GM19372 (cell line): ENCODE measurements at regions not wholly inside any gene's neighbourhood (a gene's known extent, or its start where the extent isn't known, plus 50 kb on each side); places are given as distances from the start of the nearest gene placed in this dataset.
"Not testable (repeated sequence)": the region's sequence is repeated elsewhere in the genome, so short reads cannot be mapped to it uniquely, and the experiment has no call there.

Experiments used
- ATAC-seq: cut with Tn5 transposase; IDR thresholded peaks from one replicate; pipeline ENCODE4 v1.9.1; 2021; ENCODE audit warnings: mild to moderate bottlenecking, low read depth, moderate library complexity; ENCODE audit not compliant: unreplicated experiment

DNA sequence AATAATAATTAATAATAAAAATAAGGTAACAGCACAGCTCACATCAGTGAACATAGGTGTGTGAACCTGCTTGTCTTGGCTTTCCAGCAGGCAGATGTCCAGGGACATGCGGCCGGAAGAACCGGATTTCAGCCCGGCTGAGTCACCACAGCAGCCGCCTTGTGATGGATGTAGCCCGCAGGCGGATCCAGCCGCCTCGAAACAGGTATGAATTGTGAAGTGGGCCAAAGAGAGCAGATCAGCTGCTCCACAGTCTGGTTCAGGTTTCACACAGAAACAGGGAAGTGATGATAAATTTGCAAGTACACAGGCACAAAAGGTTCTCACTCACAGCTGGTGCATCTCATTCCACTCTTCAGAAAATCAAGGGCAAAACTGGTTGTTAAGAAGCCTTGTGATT lies 55.1 kb downstream of the ID4 start:
- no peak for ATAC-seq

DNA sequence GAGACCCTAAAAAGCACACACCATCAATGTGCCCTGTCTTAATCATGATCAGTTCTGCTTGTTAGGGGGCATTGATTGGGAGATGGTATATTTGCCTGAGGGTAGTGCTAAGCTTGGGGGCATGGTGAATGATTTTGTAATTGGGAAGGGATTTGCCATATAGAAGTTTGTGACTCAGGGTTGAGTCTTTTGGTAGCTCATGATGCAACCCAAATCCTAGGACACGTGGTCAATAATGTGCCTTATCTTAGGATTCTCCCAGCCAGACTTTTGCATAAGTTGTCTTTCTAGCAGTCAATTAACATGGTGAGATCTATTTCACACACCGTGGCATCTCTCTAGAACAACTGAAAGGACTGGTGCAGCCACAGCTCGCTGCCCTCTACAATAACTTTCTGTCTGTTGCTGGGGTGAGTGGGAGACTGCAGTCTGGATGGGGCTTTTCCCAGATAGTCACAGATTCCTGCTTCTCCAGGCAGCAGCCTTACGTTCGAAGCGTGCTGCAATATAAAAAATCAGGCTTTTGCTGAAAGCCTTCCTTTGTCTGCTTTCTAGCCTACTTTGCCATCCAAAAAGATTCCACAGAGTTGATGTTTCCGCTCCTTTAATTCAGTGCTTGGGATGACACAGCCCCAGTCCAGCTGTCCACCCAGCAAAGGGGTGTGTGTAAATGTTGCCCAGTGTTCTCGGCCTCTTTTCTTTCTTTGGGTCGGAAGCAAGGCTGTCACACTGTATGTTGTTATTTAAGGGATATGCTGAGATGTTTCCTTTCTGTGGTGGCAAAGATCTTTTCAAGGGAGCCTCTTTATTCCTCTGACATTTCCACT lies 58.9 kb downstream of the ID4 start:
- no peak for ATAC-seq

DNA sequence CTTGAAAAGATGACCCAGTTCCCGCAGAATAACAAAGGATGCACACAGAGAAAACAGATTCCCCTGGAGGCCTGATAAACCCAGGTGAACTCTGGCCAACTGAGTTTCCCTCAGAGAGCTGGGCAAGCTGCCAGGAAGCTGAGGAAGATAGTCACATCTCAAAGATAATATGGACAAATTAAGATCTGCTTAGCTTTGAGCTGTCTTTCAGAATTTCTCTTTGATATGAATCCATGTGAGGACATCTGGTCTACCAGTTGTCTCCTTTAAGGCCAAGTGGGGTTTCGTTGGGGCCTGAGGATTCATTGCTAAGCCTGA lies 59.5 kb downstream of the ID4 start:
- no peak for ATAC-seq

DNA sequence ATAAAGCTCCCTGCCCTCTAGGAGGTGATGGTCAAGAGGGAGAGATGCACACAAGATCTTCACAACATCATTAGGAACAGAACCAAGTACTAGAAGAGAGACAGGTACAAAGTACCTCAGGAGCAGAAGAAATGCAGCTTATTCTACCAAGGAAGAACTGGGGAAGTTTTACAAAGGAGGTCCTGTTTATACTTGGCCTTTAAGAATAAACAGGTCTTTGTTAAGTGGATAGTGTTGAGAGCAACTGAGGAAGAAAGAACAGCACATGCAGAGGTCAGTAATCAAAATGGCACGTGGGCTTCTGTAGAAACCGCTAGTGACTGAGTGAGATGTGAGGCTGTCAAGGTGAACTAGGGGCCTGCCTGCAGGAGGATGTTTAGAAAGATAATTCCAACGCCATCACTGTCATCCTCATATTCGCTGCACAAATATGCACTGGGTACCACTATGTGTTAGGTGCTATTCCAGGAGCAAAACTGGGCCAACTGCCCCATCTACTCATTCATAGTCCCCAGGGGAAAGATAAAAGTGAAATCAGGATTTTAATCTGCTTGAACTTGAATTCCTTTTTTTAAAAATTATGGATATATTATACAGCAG lies 61.1 kb downstream of the ID4 start:
- no peak for ATAC-seq

DNA sequence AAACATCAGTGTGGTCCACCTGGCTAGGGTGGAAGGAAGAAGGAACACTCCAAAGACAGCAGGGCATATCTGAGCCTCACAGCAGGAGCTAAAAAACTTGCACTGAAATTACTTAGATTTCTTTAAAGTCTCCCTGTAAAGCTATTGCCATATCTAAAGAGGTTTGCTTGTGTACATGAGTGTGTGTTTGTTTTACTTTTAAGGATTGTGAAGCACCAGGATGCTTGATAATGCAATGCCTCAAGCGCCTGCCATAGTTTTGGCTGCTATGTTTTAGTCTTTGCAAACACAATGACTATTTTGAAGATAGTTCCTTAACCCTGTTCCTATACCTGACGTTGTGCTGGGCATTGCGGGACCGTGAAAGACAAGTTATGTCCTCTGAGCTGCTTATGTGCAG lies 65.0 kb downstream of the ID4 start:
- no peak for ATAC-seq

DNA sequence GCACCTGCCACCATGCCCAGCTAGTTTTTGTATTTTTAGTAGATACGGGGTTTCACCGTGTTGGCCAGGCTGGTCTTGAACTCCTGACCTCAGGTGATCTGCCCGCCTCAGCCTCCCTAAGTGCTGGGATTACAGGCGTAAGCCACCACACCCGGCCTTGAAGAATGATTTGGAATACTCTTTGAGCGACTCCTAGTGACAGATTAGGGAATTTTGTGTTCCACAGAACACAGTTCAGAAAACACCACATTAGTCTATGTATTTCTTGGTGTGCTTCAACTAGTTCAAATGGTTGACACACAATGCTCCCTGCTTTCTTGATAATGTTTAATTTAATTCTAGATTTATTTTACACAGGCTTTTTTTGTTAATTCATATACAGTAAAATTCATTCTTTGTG lies 67.2 kb downstream of the ID4 start:
- ATAC-seq = not testable (repeated sequence)

DNA sequence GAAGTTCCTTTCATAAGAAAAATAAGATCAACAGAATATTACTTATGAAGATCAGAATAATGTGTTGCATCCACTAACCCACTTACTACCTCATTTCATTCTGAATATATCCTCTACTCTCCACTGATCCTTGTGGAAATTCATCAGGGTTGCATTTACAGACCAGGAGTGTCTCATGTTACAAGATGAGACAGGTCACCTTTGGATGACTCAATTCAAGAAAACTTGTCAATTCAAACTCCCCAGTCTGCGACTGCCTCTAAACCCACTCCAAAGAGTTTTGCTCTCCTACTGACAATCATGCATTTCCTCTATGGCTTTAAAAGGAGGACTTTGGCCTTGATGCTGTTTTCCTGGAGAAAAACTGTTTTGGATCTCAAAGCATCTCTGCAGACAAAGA lies 68.4 kb downstream of the ID4 start:
- no peak for ATAC-seq

DNA sequence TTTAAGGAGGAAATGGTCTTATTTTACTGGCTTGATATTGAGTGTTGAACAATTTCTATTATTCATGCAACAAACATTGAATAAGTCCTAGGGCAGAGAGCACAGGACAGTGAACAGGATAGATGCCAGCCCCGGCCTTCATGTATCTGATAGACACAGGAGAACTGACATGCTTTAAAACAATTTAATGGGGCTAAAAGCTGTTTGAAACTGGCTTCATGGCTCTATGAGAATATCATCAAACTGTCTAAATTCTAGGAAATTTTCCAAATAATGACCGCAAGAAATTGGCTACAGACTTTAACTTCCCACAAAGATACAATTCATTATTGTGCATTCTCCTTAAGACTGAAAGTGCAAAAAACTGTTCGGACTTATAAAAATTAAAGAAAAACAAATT lies 69.0 kb downstream of the ID4 start:
- ATAC-seq = no peak

DNA sequence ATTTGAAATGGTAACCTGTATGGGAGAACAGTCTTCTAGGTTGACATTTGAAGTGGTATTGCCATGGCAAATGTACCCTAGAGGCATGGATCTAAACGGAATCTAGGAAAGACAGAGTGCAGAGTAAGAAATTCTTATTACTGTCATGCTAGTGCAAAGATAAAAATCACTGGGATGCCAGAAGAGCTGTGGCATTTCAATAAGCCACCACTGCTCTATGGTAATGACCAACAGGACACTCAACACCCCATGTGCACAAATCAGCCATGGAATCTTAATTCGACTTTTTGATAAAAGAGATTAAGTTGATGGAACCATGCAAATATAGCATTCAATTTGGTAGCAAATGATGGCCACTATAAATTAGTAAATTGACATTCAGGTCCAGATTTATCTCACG lies 74.1 kb downstream of the ID4 start:
- ATAC-seq = no peak

DNA sequence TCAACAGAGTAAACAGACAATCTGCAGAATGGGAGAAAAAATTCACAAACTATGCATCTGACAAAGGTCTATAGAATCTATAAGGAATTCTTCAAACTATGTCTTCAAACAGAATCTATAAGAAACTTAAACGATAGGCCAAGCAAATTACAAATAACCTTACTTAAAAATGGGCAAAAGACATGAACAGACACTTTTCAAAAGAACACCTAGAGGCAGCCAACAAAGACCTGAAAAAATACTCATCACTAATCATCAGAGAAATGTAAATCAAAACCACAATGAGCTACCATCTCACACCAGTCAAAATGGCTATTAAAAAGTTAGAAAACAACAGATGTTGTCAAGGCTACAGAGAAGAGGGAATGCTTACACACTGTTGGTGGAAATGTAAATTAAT lies 81.3 kb downstream of the ID4 start:
- ATAC-seq = no peak

DNA sequence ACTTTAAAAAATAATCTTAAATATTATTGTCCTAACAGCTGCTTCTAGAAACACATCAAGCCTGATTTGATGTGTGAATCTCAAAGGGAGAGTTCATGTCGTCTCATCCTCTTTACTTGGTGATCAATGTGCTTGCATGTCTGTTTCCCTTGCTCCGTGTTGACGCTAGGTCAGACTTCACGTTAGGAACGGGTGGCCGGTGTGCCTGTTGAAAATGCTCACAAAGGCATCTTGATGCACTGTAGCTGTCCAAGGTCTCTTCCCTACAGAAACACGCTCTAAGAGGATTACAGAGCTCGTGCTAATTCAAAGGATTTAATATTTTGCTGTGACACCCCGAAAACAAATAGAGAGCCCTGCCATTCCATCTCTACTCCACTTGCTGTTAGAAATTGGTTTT lies 84.6 kb downstream of the ID4 start:
- no peak for ATAC-seq

DNA sequence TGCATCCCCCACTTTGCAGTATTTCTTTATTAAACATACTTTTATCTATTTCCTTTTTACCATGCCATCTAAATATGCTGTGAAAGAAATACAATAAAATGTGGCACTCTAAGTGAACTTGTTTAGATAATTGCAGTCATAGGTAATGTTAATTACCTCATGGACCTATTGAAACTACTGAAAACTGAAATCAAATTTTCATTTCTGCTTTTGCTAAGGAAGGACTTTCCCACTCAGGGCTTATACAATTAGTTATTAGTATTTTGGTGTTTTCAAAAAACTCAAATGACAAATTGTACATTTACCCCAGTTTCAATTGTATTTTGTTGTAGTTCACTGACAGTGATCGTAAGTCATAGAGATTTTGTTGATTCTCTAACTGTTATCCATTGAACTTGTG lies 88.4 kb downstream of the ID4 start:
- no peak for ATAC-seq

DNA sequence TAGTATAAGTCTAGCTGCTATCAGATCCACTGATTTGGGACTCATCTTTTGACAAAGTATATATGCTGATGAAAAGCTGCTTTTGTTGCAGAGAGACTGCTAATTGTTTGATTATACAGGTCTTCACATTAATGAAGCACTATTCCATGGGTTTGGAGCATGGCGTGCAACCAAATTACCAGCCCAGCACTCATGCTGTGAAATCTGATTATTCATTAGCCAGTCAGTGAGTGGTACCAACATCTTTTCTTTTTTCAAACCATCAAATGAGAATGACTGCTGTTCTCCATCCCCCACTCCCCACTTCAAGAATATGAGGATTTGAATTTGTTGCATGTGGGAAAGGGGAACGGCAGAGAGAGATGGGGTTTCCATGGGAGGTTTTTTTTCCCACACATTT lies 91.3 kb downstream of the ID4 start:
- no peak for ATAC-seq

DNA sequence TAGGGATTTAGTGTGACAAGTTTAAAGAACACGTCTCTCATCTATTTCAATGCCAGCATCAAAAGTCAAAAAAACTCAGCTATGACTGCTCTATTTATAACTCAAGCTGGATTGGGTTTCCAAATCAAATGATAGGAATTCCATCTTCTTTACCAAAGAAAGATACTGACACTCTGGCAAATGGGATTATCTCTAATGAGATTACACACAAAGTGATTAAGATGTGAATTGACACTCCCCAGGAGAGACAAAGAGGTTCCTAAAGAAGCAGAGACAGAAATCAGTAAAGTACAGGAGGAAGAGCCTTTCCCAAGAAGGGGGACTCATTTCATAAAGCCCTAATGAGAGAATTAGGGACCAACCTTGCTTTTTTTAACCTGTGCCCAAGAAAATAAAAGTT lies 92.1 kb downstream of the ID4 start:
- ATAC-seq = no peak

DNA sequence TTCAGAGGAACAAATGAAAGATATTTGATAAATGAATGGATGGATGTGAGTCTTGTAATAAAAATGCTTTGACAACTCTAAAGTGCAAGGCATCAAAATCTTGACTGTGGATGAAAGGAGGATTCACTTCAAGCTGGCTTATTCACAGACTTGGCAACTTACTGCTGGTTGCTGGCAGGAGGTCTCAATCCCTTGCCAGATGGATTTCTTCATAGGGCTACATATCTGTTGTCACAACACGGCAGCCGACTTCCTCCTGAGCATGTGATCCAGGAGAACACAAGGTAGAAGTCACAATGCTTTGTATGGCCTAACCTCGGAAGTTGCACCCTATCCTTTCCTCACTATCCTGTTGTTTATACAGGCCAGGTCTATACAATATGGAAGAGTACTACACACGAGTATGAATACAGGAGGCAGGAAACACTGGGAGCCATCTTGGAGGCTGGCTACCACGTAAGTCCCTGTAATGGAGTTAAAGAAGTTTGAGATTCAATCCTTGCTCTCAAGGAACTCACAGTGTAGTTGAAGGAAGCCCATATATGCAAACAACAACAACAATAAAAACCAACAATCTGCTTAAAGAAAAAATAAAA lies 97.9 kb downstream of the ID4 start:
- ATAC-seq = no peak

DNA sequence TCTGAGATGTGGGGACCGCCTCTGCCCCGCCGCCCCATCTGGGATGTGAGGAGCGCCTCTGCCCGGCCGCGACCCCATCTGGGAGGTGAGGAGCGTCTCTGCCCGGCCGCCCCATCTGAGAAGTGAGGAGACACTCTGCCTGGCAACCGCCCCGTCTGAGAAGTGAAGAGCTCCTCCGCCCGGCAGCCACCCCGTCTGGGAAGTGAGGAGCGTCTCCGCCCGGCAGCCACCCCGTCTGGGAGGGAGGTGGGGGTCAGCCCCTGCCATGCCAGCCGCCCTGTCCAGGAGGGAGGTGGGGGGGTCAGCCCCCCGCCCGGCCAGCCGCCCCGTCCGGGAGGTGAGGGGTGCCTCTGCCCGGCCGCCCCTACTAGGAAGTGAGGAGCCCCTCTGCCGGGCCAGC lies 102.2 kb downstream of the ID4 start:
- ATAC-seq = not testable (repeated sequence)

DNA sequence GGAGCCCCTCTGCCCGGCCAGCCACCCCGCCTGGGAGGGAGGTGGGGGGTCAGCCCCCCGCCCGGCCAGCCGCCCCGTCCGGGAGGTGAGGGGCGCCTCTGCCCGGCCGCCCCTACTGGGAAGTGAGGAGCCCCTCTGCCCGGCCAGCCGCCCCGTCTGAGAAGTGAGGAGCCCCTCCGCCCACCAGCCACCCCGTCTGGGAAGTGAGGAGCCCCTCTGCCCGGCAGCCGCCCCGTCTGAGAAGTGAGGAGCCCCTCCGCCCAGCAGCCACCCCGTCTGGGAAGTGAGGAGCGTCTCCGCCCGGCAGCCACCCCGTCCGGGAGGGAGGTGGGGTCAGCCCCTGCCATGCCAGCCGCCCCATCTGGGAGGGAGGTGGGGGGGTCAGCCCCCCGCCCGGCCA lies 102.8 kb downstream of the ID4 start:
- not testable (repeated sequence) for ATAC-seq

DNA sequence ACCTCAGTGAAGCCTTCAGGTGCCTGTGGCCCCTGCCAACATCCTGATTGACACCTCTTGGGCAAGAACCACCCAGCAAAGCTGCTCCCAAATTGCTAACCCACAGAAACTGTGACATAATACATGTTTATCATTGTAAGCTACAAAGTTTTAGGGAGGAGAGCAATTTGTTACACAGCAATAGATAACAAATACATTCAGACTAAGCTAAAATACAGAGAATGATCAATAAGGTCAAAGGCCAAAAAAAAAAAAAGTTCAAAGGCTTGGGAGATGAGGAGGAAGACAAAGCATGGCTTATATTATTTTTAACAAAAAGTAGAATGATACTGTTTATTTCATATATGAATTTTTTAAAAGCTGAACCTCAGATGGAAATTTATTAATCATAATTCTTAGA lies 105.9 kb downstream of the ID4 start:
- ATAC-seq = no peak

DNA sequence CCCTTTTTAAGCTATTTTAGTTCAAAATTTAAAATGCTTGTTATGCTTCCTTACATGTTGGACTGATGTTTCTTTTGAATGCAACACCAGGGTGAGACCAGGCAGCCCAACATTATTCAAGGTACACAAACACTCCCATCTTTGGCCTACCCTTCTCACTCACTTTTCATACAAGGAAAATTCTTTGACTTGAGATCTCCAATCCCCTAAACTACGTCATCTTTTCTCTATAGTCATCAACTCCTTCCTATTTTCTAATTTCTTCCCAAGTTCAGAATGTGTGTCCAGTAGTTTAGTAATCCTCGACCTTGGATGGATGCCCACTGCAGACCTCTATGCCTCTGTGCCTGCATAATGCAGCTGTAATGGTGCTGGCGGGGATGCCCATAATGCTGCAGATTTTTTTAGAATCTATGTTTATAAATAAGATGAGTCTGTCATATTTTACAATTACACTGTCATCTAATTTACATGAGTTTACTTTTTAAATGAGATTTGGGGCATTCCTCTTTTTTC lies 108.7 kb downstream of the ID4 start:
- ATAC-seq = no peak

DNA sequence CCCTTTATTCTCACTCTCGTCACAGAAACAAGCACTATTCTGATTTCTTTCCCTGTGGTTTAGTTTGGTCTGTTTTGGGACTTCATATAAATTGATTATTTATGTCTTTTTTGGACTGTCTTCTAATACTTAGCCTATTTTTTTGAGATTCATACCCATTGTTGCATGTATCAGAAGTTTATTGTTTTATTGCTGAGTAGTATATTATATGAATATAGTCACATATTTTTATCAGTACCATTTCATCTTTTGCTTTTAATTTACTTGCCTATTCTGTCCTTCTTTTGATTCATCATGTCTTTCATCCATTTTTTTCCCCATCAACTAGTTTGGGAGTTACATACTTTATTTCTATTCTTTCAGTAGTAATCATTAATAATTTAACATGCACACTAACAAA lies 112.0 kb downstream of the ID4 start:
- no peak for ATAC-seq

DNA sequence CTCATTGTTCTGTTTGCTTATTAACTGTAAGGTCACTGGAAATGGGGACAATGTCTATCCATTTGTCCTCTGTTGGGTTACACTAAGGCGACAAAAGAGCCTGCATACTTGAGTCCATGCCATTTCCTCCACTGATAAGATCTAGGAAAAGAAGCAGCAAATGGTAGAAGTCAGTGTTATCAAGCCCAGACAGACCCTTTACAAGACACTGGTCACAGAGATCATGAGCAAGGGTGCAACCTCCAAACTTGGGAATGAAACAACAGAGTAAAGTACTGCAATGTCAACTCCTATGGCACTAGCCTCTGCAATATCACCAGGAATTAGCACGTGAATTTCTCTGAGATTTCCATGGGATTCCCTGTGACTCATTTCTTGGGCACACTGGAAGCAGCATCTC lies 126.9 kb downstream of the ID4 start:
- no peak for ATAC-seq

DNA sequence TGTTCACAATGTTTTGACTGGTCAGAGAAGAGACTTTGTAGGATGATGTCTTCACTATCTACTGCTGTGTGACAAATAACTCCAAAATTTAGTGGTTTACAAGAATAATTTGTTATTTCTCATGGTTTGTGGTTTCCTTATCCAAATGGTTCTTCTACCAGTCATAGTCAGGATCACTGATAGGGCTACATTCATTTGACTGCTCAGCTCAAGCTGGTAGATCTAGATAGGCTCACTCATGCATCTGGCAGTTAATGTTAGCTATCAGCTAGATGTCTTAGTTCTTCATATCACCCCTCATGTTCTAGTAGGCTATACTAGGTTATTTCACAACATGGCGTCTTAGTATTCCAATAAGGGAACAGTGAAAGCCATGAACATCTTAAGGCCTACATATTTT lies 131.0 kb downstream of the ID4 start:
- no peak for ATAC-seq
